Neural cell (in vitro differentiated cells): ENCODE measurements at regions not wholly inside any gene's neighbourhood (a gene's known extent, or its start where the extent isn't known, plus 50 kb on each side); places are given as distances from the start of the nearest gene placed in this dataset.

Experiments used
- H2AFZ ChIP-seq: fragments of 200-600, 300-800 bp; sonication (generic), shearing (Covaris generic); 2 replicates; pipeline ENCODE4 v1.6.0; 2014; ENCODE audit warnings: low read depth, mild to moderate bottlenecking, antibody characterized with exemption, low read length, moderate library complexity
- H3F3A ChIP-seq: fragments of 200-600 bp; shearing (Covaris generic); 2 replicates; pipeline ENCODE4 v1.6.1; 2016; ENCODE audit warnings: mild to moderate bottlenecking, moderate library complexity, mixed read lengths, antibody characterized with exemption, low read length; ENCODE audit not compliant: insufficient read depth, poor library complexity, severe bottlenecking
- H3K27ac ChIP-seq: fragments of 200-600, 300-800 bp; sonication (generic), shearing (Covaris generic); 2 replicates; pipeline ENCODE4 v1.5.1; 2014; ENCODE audit warnings: mild to moderate bottlenecking, low read length, moderate library complexity
- H3K27me3 ChIP-seq: fragments of 300-800, 200-600 bp; sonication (generic), shearing (Covaris generic); 2 replicates; pipeline ENCODE4 v1.6.0; 2014; ENCODE audit warnings: mild to moderate bottlenecking, low read depth, low read length, moderate library complexity; ENCODE audit not compliant: insufficient read depth
- H3K36me3 ChIP-seq: fragments of 300-800, 200-600 bp; sonication (generic), shearing (Covaris generic); 2 replicates; pipeline ENCODE4 v1.5.1; 2014; ENCODE audit warnings: mild to moderate bottlenecking, antibody characterized with exemption, low read length, moderate library complexity; ENCODE audit not compliant: insufficient read depth
- H3K4me2 ChIP-seq: fragments of 300-800, 200-600 bp; sonication (generic), shearing (Covaris generic); 2 replicates; pipeline ENCODE4 v1.6.0; 2014; ENCODE audit warnings: mild to moderate bottlenecking, low read length
- H3K4me3 ChIP-seq: fragments of 300-800, 200-600 bp; sonication (generic), shearing (Covaris generic); 2 replicates; pipeline ENCODE4 v1.5.1; 2014; ENCODE audit warnings: mild to moderate bottlenecking, low read length, moderate library complexity
- H3K79me2 ChIP-seq: fragments of 200-600 bp; shearing (Covaris generic); replicated peaks from 2 replicates; pipeline ENCODE4 v1.6.0; 2014; ENCODE audit warnings: mild to moderate bottlenecking, low read length, moderate library complexity; ENCODE audit not compliant: insufficient read depth
- H3K9ac ChIP-seq: fragments of 300-800, 200-600 bp; sonication (generic), shearing (Covaris generic); 2 replicates; pipeline ENCODE4 v1.6.1; 2016; ENCODE audit warnings: mild to moderate bottlenecking, low read length, mixed read lengths
- H3K9me2 ChIP-seq: fragments of 200-600 bp; shearing (Covaris generic); 2 replicates; pipeline ENCODE4 v1.6.1; 2016; ENCODE audit warnings: mild to moderate bottlenecking, low read length, mixed read lengths; ENCODE audit not compliant: insufficient read depth
- H3K9me3 ChIP-seq: fragments of 200-600, 300-800 bp; sonication (generic), shearing (Covaris generic); 2 replicates; pipeline ENCODE4 v1.6.1; 2016; ENCODE audit warnings: mild to moderate bottlenecking, mixed run types, low read length, moderate library complexity, mixed read lengths
- H4K20me1 ChIP-seq: fragments of 200-600 bp; shearing (Covaris generic); 2 replicates; pipeline ENCODE4 v1.6.1; 2016; ENCODE audit warnings: mild to moderate bottlenecking, mixed run types; ENCODE audit not compliant: insufficient read depth
- CTCF ChIP-seq: fragments of 450-650 bp; IDR thresholded peaks from 2 replicates; pipeline ENCODE4 v1.5.1; 2014; ENCODE audit warnings: antibody characterized with exemption, mild to moderate bottlenecking, moderate library complexity; ENCODE audit not compliant: poor library complexity, severe bottlenecking
- EP300 ChIP-seq: fragments of 450-650 bp; conservative IDR thresholded peaks from 2 replicates; pipeline ENCODE4 v1.6.1; 2014; ENCODE audit warnings: antibody characterized with exemption, mild to moderate bottlenecking, moderate library complexity; ENCODE audit not compliant: poor library complexity, severe bottlenecking
- EZH2 ChIP-seq: fragments of 200-600, 300-800 bp; shearing (Covaris generic), sonication (generic); IDR thresholded peaks from 2 replicates; pipeline ENCODE4 v1.6.1; 2014; ENCODE audit warnings: antibody characterized with exemption, low read length, borderline replicate concordance, mild to moderate bottlenecking; ENCODE audit not compliant: insufficient read depth, poor library complexity, severe bottlenecking
- MXI1 ChIP-seq: fragments of 450-650 bp; conservative IDR thresholded peaks from 2 replicates; pipeline ENCODE4 v1.6.1; 2014; ENCODE audit warnings: antibody characterized with exemption, mild to moderate bottlenecking; ENCODE audit not compliant: poor library complexity, severe bottlenecking
- POLR2AphosphoS5 ChIP-seq: IDR thresholded peaks from 2 replicates; pipeline ENCODE4 v1.6.1; 2012
- RAD21 ChIP-seq: fragments of 450-650 bp; conservative IDR thresholded peaks from 2 replicates; pipeline ENCODE4 v1.6.1; 2014; ENCODE audit warnings: antibody characterized with exemption, mild to moderate bottlenecking, moderate library complexity
- SMC3 ChIP-seq: fragments of 450-650 bp; conservative IDR thresholded peaks from 2 replicates; pipeline ENCODE4 v1.6.1; 2014; ENCODE audit warnings: antibody characterized with exemption, mild to moderate bottlenecking, moderate library complexity; ENCODE audit not compliant: poor library complexity
- TAF1 ChIP-seq: IDR thresholded peaks from 2 replicates; pipeline ENCODE4 v1.6.1; 2012; ENCODE audit warnings: low read depth
- TF ChIP-seq, protein P1 (sequence below): IDR thresholded peaks from 2 replicates; pipeline ENCODE4 v1.6.1; 2012; ENCODE audit warnings: borderline replicate concordance

- Histone ChIP-seq H3K27me3 (no peaks in the 10 kb centered on the region), H3K27ac (no peak overlapping the region), H2AFZ (no peak overlapping the region), H3K9me3 (no peaks in the 10 kb centered on the region), H3K79me2 (no peaks in the 10 kb centered on the region), H4K20me1 (no peaks in the 10 kb centered on the region), H3F3A (no peaks in the 10 kb centered on the region), H3K9me2 (no peaks in the 10 kb centered on the region), H3K9ac (no peak overlapping the region), H3K36me3 (no peaks in the 10 kb centered on the region), H3K4me3 (no peak overlapping the region), H3K4me2 (no peak overlapping the region)
- TF ChIP-seq, protein P1, sequence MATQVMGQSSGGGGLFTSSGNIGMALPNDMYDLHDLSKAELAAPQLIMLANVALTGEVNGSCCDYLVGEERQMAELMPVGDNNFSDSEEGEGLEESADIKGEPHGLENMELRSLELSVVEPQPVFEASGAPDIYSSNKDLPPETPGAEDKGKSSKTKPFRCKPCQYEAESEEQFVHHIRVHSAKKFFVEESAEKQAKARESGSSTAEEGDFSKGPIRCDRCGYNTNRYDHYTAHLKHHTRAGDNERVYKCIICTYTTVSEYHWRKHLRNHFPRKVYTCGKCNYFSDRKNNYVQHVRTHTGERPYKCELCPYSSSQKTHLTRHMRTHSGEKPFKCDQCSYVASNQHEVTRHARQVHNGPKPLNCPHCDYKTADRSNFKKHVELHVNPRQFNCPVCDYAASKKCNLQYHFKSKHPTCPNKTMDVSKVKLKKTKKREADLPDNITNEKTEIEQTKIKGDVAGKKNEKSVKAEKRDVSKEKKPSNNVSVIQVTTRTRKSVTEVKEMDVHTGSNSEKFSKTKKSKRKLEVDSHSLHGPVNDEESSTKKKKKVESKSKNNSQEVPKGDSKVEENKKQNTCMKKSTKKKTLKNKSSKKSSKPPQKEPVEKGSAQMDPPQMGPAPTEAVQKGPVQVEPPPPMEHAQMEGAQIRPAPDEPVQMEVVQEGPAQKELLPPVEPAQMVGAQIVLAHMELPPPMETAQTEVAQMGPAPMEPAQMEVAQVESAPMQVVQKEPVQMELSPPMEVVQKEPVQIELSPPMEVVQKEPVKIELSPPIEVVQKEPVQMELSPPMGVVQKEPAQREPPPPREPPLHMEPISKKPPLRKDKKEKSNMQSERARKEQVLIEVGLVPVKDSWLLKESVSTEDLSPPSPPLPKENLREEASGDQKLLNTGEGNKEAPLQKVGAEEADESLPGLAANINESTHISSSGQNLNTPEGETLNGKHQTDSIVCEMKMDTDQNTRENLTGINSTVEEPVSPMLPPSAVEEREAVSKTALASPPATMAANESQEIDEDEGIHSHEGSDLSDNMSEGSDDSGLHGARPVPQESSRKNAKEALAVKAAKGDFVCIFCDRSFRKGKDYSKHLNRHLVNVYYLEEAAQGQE = no peak
- TF ChIP-seq POLR2AphosphoS5 = no peak
These were observed 72.3 kb upstream of the VOPP1 start for GRCh38 chr7:55644567-55644966.

DNA sequence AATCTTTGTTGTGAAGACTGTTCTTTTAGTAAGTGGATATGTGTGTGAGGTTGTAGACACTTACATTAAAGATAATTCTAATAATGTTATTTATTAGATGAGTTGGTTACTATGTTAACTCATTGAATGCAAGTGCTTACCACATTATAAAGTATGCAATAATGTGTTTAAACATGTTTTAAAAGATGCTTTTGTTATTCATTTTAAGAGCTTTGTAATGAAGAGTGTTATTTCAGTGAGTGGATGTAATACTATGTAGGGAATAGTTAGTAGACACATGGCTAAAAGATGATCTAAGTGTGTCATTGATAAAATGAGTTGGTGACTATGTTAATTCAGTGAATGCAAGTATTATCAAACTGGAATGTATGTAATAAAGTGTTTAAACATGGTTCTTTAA, 70.0 kb upstream of the VOPP1 start:
- Histone ChIP-seq H3K9ac (no peak overlapping the region), H3K9me2 (no peaks in the 10 kb centered on the region), H3K4me3 (no peak overlapping the region), H3K27ac (no peak overlapping the region), H3K36me3 (no peaks in the 10 kb centered on the region), H3K27me3 (no peaks in the 10 kb centered on the region), H3F3A (no peaks in the 10 kb centered on the region), H4K20me1 (no peaks in the 10 kb centered on the region), H3K79me2 (no peaks in the 10 kb centered on the region), H2AFZ (no peak overlapping the region), H3K4me2 (no peak overlapping the region), H3K9me3 (no peaks in the 10 kb centered on the region)
- no peak for TF ChIP-seq EZH2
- no peak for TF ChIP-seq POLR2AphosphoS5
- TF ChIP-seq RAD21 = no peak
- no peak for TF ChIP-seq TAF1
- TF ChIP-seq CTCF = no peak
- TF ChIP-seq SMC3 = no peak
- TF ChIP-seq, protein P1 = no peak
- TF ChIP-seq MXI1 = no peak
- no peak for TF ChIP-seq EP300
